Loucy (cell line): ENCODE measurements at regions not wholly inside any gene's neighbourhood (a gene's known extent, or its start where the extent isn't known, plus 50 kb on each side); places are given as distances from the start of the nearest gene placed in this dataset.

Experiments used
- H2AFZ ChIP-seq: fragments of 200-600 bp; sonication (generic); 2 replicates; pipeline ENCODE4 v1.6.0; 2016; ENCODE audit warnings: antibody characterized with exemption, mild to moderate bottlenecking, low read length, moderate library complexity
- H3F3A ChIP-seq: fragments of 200-600 bp; 2 replicates; pipeline ENCODE4 v1.6.0; 2016; ENCODE audit warnings: antibody characterized with exemption, low read depth, mild to moderate bottlenecking
- H3K27me3 ChIP-seq: fragments of 200-600 bp; sonication (generic); 2 replicates; pipeline ENCODE4 v1.6.1; 2014; ENCODE audit warnings: low read length, mild to moderate bottlenecking; ENCODE audit not compliant: insufficient read depth, poor library complexity, severe bottlenecking
- H3K36me3 ChIP-seq: fragments of 200-600 bp; sonication (generic); 2 replicates; pipeline ENCODE4 v1.6.1; 2016; ENCODE audit warnings: low read length; ENCODE audit not compliant: insufficient read depth
- H3K4me1 ChIP-seq: fragments of 200-600 bp; sonication (generic); 2 replicates; pipeline ENCODE4 v1.5.1; 2014; ENCODE audit warnings: low read length, mild to moderate bottlenecking; ENCODE audit not compliant: insufficient read depth, poor library complexity, severe bottlenecking
- H3K4me2 ChIP-seq: fragments of 200-600 bp; sonication (generic); 2 replicates; pipeline ENCODE4 v1.6.0; 2014; ENCODE audit warnings: antibody characterized with exemption, low read length, low read depth, mild to moderate bottlenecking; ENCODE audit not compliant: poor library complexity, severe bottlenecking
- H3K4me3 ChIP-seq: fragments of 200-600 bp; sonication (generic); 2 replicates; pipeline ENCODE4 v1.5.1; 2014; ENCODE audit warnings: low read length, mild to moderate bottlenecking, mixed read lengths; ENCODE audit not compliant: poor library complexity, severe bottlenecking
- H3K79me2 ChIP-seq: fragments of 200-600 bp; sonication (generic); 2 replicates; pipeline ENCODE4 v1.6.1; 2014; ENCODE audit warnings: low read length; ENCODE audit not compliant: insufficient read depth
- H3K9ac ChIP-seq: fragments of 200-600 bp; sonication (generic); 2 replicates; pipeline ENCODE4 v1.6.0; 2014; ENCODE audit warnings: mild to moderate bottlenecking, low read depth, low read length, moderate library complexity; ENCODE audit not compliant: poor library complexity, severe bottlenecking
- H3K9me2 ChIP-seq: fragments of 200-600 bp; sonication (generic); replicated peaks from 2 replicates; pipeline ENCODE4 v1.6.1; 2016; ENCODE audit warnings: low read depth, low read length, mixed read lengths
- H3K9me3 ChIP-seq: fragments of 200-600 bp; sonication (generic); 2 replicates; pipeline ENCODE4 v1.6.1; 2014; ENCODE audit warnings: mild to moderate bottlenecking, antibody characterized with exemption, low read length, low read depth; ENCODE audit not compliant: insufficient read depth
- H4K20me1 ChIP-seq: fragments of 200-600 bp; sonication (generic); 2 replicates; pipeline ENCODE4 v1.6.0; 2014; ENCODE audit warnings: antibody characterized with exemption, low read length, mild to moderate bottlenecking; ENCODE audit not compliant: insufficient read depth, poor library complexity, severe bottlenecking
- CTCF ChIP-seq: fragments of 200-600 bp; sonication (generic); conservative IDR thresholded peaks from 2 replicates; pipeline ENCODE4 v1.5.1; 2014; ENCODE audit warnings: mild to moderate bottlenecking, antibody characterized with exemption, low read length
- EZH2phosphoT487 ChIP-seq: fragments of 200-600 bp; IDR thresholded peaks from 2 replicates; pipeline ENCODE4 v1.6.1; 2018; ENCODE audit warnings: antibody characterized with exemption, mild to moderate bottlenecking, moderate library complexity, borderline replicate concordance

- Histone ChIP-seq H3K4me1 (no peaks in the 10 kb centered on the region), H2AFZ (no peak overlapping the region), H3F3A (no peaks in the 10 kb centered on the region), H3K79me2 (no peaks in the 10 kb centered on the region), H3K9ac (no peak overlapping the region), H3K36me3 (no peaks in the 10 kb centered on the region), H3K9me2 (no peaks in the 10 kb centered on the region), H4K20me1 (no peaks in the 10 kb centered on the region), H3K4me2 (no peak overlapping the region), H3K27me3 (no peaks in the 10 kb centered on the region), H3K9me3 (no peaks in the 10 kb centered on the region), H3K4me3 (no peak overlapping the region)
- no peak for TF ChIP-seq CTCF
- no peak for TF ChIP-seq EZH2phosphoT487
Observed at GRCh38 chr4:178080312-178080711, 638.1 kb upstream of the AGA start.

- Histone ChIP-seq H3K27me3 (no peaks in the 10 kb centered on the region), H3F3A (no peaks in the 10 kb centered on the region), H3K36me3 (no peaks in the 10 kb centered on the region), H3K9ac (no peak overlapping the region), H3K4me2 (no peak overlapping the region), H3K4me1 (no peaks in the 10 kb centered on the region), H3K79me2 (no peaks in the 10 kb centered on the region), H4K20me1 (no peaks in the 10 kb centered on the region), H3K9me3 (no peaks in the 10 kb centered on the region), H3K9me2 (no peaks in the 10 kb centered on the region), H3K4me3 (no peak overlapping the region), H2AFZ (no peak overlapping the region)
- TF ChIP-seq CTCF (no peak), EZH2phosphoT487 (no peak)
Observed at GRCh38 chr4:178081176-178081575, 638.9 kb upstream of the AGA start.

GRCh38 chr4:178081896-178082295 is 639.7 kb upstream of the AGA start:
- H3K9ac ChIP-seq, result no peak overlapping the region
- H3K4me2 ChIP-seq, result no peak overlapping the region
- no peaks in the 10 kb centered on the region for H4K20me1 ChIP-seq
- no peaks in the 10 kb centered on the region for H3K79me2 ChIP-seq
- TF ChIP-seq EZH2phosphoT487 (no peak), CTCF (no peak)
- no peaks in the 10 kb centered on the region for H3K27me3 ChIP-seq
- H3K9me3 ChIP-seq, result no peaks in the 10 kb centered on the region
- no peaks in the 10 kb centered on the region for H3F3A ChIP-seq
- H3K9me2 ChIP-seq, result no peaks in the 10 kb centered on the region
- H3K4me3 ChIP-seq, result no peak overlapping the region
- H3K4me1 ChIP-seq, result no peaks in the 10 kb centered on the region
- H3K36me3 ChIP-seq, result no peaks in the 10 kb centered on the region
- H2AFZ ChIP-seq, result no peak overlapping the region
